Fibroblast of lung (primary cell): ENCODE measurements at regions not wholly inside any gene's neighbourhood (a gene's known extent, or its start where the extent isn't known, plus 50 kb on each side); places are given as distances from the start of the nearest gene placed in this dataset.

Experiments used
- DNase-seq, 2 donors: peaks; one replicate each; pipeline versions ENCODE4 v3.0.0 to v3.0.0-alpha.2; 2010; ENCODE audit warnings: low read depth in 2 of 2
- H2AFZ ChIP-seq: 2 replicates; pipeline ENCODE4 v1.5.1; 2012; ENCODE audit warnings: low read length, control low read depth, inconsistent platforms
- H3K27ac ChIP-seq: 2 replicates; pipeline ENCODE4 v1.5.1; 2011; ENCODE audit warnings: low read length, control low read depth; ENCODE audit not compliant: insufficient read depth
- H3K27me3 ChIP-seq: 2 replicates; pipeline ENCODE4 v1.5.1; 2011; ENCODE audit warnings: mild to moderate bottlenecking, low read length; ENCODE audit not compliant: control insufficient read depth, insufficient read depth
- H3K36me3 ChIP-seq: 2 replicates; pipeline ENCODE4 v1.5.1; 2011; ENCODE audit warnings: low read length; ENCODE audit not compliant: control insufficient read depth, insufficient read depth
- H3K4me1 ChIP-seq: 2 replicates; pipeline ENCODE4 v1.5.1; 2011; ENCODE audit warnings: low read length; ENCODE audit not compliant: control insufficient read depth, insufficient read depth; ENCODE audit errors: extremely low read depth
- H3K4me2 ChIP-seq: 2 replicates; pipeline ENCODE4 v1.5.1; 2011; ENCODE audit warnings: low read length, control low read depth; ENCODE audit not compliant: insufficient read depth; ENCODE audit errors: extremely low read depth
- H3K4me3 ChIP-seq, 4 experiments: fragments of 200-600 bp in 1 of 4; sonication (generic) in 1 of 4; replicated peaks in 1 of 4; 2 replicates each; pipeline ENCODE4 v1.5.1; 2011 to 2016; ENCODE audit warnings: low read length in 4 of 4, low read depth in 3 of 4, mild to moderate bottlenecking in 3 of 4, control low read depth in 2 of 4, inconsistent platforms in 1 of 4, mixed read lengths in 1 of 4; ENCODE audit not compliant: insufficient read depth in 1 of 4; ENCODE audit errors: control extremely low read depth in 1 of 4
- H3K79me2 ChIP-seq: 2 replicates; pipeline ENCODE4 v1.5.1; 2012; ENCODE audit warnings: mild to moderate bottlenecking, low read length, inconsistent platforms; ENCODE audit not compliant: control insufficient read depth, insufficient read depth
- H3K9ac ChIP-seq: 2 replicates; pipeline ENCODE4 v1.5.1; 2011; ENCODE audit warnings: mild to moderate bottlenecking, low read length, control low read depth; ENCODE audit not compliant: insufficient read depth
- H3K9me3 ChIP-seq: 2 replicates; pipeline ENCODE4 v1.5.1; 2012; ENCODE audit warnings: low read depth, low read length; ENCODE audit not compliant: control insufficient read depth, insufficient read depth
- H4K20me1 ChIP-seq: 2 replicates; pipeline ENCODE4 v1.5.1; 2011; ENCODE audit warnings: low read length; ENCODE audit not compliant: control insufficient read depth, insufficient read depth; ENCODE audit errors: extremely low read depth
- CTCF ChIP-seq, 2 donors: IDR thresholded peaks in 1 of 2; conservative IDR thresholded peaks in 1 of 2; 1 replicate in 1 of 2; 2 replicates in 1 of 2; pipeline ENCODE4 v1.5.1; 2011 to 2012; ENCODE audit warnings: low read length in 2 of 2, control low read depth in 1 of 2, inconsistent platforms in 1 of 2, low read depth in 1 of 2, mild to moderate bottlenecking in 1 of 2
- EZH2 ChIP-seq: IDR thresholded peaks from 2 replicates; pipeline ENCODE4 v1.5.1; 2012; ENCODE audit warnings: low read length, control low read depth, mild to moderate bottlenecking; ENCODE audit errors: missing control alignments

GRCh38 chr19:5273782-5274181 is 66.8 kb downstream of the PTPRS start:
- Histone ChIP-seq H3K27me3 (no peaks in the 10 kb centered on the region), H3K4me1 (no peaks in the 10 kb centered on the region), H4K20me1 (no peaks in the 10 kb centered on the region), H2AFZ (no peak overlapping the region), H3K9me3 (no peaks in the 10 kb centered on the region), H3K27ac (no peak overlapping the region), H3K4me2 (no peak overlapping the region), H3K36me3 (peaks cover 10% of the 10 kb centered on the region), H3K79me2 (no peaks in the 10 kb centered on the region), H3K4me3 (no peak overlapping the region), H3K9ac (no peak overlapping the region)
- DNase-seq: no peak
- TF ChIP-seq CTCF (conservative IDR thresholded peaks at IDR 0.05 in 1 of 2, IDR thresholded peaks at IDR 0.05 in 1 of 2; ENCODE audit: low read depth in 1 of 2, low read length in 2 of 2): no peak
- TF ChIP-seq EZH2: no peak

GRCh38 chr19:5271145-5271544 is 69.5 kb downstream of the PTPRS start:
- Histone ChIP-seq H3K9ac (no peak overlapping the region), H4K20me1 (no peaks in the 10 kb centered on the region), H3K27me3 (no peaks in the 10 kb centered on the region), H3K4me1 (no peaks in the 10 kb centered on the region), H3K79me2 (no peaks in the 10 kb centered on the region), H3K9me3 (no peaks in the 10 kb centered on the region), H3K27ac (no peak overlapping the region), H3K4me3 (no peak overlapping the region), H3K4me2 (no peak overlapping the region), H2AFZ (no peak overlapping the region), H3K36me3 (peaks cover 10% of the 10 kb centered on the region)
- peak in 1 of 2 donors; percentile 10 for DNase-seq
- TF ChIP-seq EZH2 (no peak), CTCF (conservative IDR thresholded peaks at IDR 0.05 in 1 of 2, IDR thresholded peaks at IDR 0.05 in 1 of 2; ENCODE audit: low read depth in 1 of 2, low read length in 2 of 2) (peak; percentile 3 to 27)

GRCh38 chr19:5269926-5270325 is 70.7 kb downstream of the PTPRS start:
- no peak for TF ChIP-seq CTCF (conservative IDR thresholded peaks at IDR 0.05 in 1 of 2, IDR thresholded peaks at IDR 0.05 in 1 of 2; ENCODE audit: low read depth in 1 of 2, low read length in 2 of 2)
- no peak for TF ChIP-seq EZH2
- Histone ChIP-seq H3K36me3 (peaks cover 10% of the 10 kb centered on the region), H3K79me2 (no peaks in the 10 kb centered on the region), H2AFZ (no peak overlapping the region), H3K4me3 (no peak overlapping the region), H3K4me2 (no peak overlapping the region), H3K9ac (no peak overlapping the region), H3K27ac (no peak overlapping the region), H3K4me1 (no peaks in the 10 kb centered on the region), H3K9me3 (no peaks in the 10 kb centered on the region), H4K20me1 (no peaks in the 10 kb centered on the region), H3K27me3 (no peaks in the 10 kb centered on the region)
- no peak for DNase-seq
